ENCODE measurements at regions not wholly inside any gene's neighbourhood (a gene's known extent, or its start where the extent isn't known, plus 50 kb on each side); places are given as distances from the start of the nearest gene placed in this dataset.

DNA sequence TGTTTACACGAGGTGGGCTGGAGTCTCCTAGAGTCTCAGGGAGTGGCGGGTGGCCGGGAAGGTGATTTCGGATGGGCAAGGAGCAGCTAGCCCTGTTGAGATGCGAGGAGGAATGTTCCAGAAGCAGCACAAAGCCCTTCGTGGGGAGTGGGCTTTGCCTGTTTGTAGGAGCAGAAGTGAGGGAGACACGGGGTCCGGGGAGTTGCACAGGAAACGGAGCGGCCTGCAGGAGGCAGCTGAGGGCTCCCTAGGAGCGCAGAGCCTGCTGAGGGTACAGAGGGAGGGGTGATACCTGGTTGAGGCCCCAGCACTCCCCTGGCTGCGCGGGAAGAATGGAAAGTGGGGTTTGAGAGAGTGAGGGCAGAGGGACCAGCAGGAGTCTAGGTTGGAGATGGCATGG is 847.2 kb downstream of the TBC1D22A start:
- DNase-seq (ENCODE audit: low read depth in 2 of 2), result no peak

DNA sequence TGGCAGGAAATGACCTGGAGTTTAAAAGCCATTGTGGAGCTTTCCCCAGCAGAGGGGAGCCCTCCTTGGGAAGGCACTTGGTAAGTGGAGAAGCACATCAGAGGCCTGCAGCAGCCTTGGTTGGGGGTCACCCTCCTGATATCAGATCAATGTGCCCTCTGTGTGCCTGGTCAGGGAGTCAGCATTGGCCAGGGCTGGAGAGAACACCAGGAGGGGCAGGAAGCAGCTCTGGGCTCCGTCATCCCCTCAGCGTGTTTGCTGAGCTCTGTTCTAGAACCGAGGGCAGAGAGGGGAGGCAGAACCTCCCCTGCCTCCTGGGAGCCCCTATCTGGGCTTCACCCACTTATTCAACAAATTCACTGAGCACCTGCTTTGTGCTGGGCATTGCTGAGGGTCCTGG is 846.0 kb downstream of the TBC1D22A start:
- no peak for DNase-seq (ENCODE audit: low read depth in 2 of 2)

DNA sequence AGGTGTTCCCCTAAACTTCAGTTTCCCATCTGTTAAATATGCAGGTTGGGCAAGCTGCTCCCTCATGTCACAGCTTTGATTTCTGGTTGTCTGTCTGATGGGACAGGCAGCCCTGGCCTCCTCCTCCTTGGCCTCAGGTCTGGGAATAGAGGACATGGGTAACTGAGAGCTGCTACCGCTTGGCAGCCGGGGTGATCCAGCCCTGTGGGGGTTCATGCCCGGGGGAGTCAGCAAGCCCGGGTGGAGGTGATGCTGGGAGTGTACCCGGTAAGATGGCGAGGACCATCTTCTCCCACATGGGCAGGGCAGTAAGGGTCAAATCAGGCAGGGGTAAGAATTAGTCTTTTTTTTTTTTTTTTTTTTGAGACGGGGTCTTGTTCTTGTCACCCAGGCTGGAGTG is 845.0 kb downstream of the TBC1D22A start:
- no peak for DNase-seq (ENCODE audit: low read depth in 2 of 2)

DNA sequence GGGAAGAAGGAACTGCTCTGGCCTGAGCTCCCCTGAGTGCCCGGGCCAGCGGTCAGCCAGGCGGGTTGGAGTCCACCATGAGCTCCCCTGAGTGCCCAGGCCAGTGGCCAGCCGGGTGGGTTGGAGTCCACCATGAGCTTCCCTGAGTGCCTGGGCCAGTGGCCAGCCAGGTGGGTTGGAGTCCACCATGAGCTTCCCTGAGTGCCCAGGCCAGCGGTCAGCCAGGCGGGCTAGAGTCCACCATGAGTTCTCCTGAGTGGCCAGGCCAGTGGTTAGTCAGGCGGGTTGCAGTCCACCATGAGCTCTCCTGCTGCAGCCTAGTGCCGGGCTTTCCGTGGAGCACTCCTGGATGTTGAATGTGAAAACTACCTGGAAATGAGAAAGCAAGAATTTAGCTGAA is 844.0 kb downstream of the TBC1D22A start:
- no peak for DNase-seq (ENCODE audit: low read depth in 2 of 2)

DNA sequence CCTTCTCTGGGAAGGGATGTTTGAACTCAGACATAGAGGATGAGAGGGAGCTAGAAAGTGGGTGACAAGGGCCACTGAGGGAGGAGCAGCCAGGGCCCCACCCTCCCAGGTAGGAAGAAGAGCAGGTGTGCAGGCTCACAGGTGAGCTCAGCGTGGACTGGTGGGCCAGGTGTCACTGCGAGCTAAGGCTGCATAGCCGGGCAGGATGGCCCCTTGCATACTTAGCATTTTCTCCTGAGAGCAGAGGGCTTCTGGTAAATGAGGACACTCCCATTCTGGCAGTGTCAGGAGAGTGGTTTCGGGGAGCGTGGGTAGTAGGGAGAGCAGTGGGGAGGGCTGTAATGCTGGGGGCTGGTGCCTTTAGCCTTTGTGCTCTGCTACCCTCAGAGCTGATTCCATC is 843.4 kb downstream of the TBC1D22A start:
- DNase-seq (ENCODE audit: low read depth in 2 of 2), result no peak

DNA sequence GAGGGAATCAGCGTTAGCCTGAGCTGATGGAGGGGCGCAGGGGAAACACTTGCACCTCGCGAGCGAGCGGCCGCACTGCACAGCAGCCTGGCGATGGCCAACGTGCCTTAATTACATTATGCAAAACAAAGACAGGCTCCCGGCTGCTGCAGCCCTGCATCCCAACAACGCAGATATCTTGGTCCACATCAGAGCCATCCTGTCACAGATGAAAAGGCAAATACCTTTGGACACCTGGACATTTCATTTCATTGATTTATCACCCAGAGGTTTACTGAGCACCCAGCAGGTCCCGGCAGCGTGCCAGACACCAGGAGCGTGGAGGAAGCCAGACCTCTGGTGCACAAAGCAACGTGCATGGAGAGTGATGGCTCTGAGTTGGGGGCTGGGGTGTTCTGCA is 843.0 kb downstream of the TBC1D22A start:
- DNase-seq (ENCODE audit: low read depth in 2 of 2), result no peak

GRCh38 chr22:47604563-47604962 is 842.1 kb downstream of the TBC1D22A start:
- DNase-seq (ENCODE audit: low read depth in 2 of 2), result no peak

DNA sequence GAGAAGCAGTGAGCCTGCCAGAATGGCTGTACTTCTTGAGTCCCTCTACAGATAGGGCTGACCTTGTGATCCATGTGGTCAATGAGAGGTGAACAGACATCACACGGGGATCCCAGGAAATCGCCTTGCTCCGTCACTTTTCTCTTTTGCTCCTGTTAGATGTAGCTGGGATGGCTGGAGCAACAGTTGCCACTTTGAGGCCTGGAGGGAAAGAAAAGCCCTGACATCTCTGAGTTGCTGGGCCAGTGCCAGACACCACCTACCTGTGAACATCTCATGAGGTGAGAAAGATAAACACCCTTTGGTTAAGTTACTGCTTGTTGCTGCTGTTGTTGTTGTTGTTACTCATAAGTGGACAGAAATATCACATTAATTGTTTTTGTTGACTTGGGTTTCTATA is 840.3 kb downstream of the TBC1D22A start:
- DNase-seq (ENCODE audit: low read depth in 2 of 2), result no peak

DNA sequence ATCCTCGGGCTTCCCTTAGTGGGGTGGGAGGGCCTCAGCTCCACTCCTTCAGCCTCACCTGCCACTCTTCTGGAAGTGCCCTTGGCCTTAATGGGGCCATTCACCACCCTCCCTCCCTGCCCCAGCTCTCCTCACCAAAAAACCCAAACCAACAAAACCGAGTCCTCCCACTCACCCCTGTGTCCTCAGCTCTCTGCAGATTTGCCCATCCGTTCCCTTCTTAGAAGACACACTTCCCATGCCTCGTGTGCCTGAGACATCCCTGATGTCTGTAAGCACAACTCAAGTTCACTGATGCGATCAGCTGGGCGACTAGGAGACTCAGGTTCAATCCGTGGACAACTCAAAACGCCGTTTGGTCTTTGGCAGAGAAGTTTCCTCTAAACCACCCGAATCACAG is 839.2 kb downstream of the TBC1D22A start:
- DNase-seq (ENCODE audit: low read depth in 2 of 2), result no peak

DNA sequence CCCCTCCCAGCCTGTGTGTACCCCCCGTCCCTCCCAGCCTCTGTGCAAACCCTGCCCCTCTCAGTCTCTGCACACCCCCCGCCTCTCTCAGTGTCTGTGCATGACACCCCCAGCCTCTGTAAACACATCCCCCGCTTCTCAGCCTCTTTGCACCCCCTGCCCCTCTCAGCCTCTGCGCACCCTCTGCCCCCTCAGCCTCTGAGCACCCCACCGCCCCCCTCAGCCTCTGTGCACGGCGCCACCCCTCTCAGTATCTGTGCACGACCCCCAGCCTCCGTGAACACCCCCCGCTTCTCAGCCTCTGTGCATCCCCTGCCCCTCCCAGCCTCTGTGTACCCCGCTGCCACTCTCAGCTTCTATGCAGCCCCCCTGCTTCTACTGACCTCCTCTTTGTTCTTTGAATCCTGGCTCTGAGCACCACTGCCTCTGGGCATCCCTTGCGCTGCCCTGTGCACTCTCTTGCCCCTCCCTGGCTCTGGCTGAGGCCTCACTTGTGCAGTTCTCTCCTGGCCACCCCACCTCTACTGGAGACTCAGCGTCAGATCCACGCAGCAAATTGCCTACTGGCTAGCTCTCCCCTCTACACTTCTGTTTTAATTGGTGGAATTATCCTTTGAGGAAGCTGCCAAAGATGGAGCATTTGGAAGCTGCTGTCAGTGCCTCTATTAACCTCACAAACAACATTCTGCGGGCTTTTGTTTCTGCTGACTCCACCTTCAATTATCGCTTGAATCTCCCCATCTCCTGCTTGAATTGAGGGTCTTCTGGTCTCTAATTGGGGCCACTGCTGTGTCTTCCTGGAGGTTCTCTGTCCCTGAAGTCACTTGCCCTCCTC is 838.6 kb downstream of the TBC1D22A start:
- no peak for DNase-seq (ENCODE audit: low read depth in 2 of 2)

- no peak for DNase-seq (ENCODE audit: low read depth in 2 of 2)
Observed at GRCh38 chr22:47600281-47600680, 837.8 kb downstream of the TBC1D22A start.

GRCh38 chr22:47599753-47600152 is 837.3 kb downstream of the TBC1D22A start:
- no peak for DNase-seq (ENCODE audit: low read depth in 2 of 2)

- DNase-seq (ENCODE audit: low read depth in 2 of 2), result no peak
Observed at GRCh38 chr22:47598864-47599263, 836.4 kb downstream of the TBC1D22A start.

DNA sequence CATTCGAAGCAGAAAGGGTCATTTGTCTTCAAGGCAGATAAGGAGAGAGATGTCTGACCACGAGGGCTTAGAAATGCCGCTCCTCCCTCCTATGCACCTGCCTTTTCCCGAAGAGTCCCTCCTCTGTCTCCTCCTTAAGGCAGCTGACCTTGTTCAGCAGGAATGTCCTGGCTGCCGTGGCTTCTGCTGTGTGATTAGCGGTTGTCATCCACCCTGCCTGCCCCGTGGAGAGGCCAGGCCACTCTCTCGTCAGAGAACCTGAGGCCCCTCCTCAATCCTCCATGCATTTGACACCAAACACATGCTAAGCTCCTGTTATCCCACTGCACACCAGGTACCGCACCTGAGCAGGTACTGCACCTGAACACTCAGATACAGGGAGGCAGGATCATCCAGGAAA is 834.6 kb downstream of the TBC1D22A start:
- DNase-seq (ENCODE audit: low read depth in 2 of 2), result no peak

GRCh38 chr22:47596176-47596690 is 833.8 kb downstream of the TBC1D22A start:
- no peak for DNase-seq (ENCODE audit: low read depth in 2 of 2)

DNA sequence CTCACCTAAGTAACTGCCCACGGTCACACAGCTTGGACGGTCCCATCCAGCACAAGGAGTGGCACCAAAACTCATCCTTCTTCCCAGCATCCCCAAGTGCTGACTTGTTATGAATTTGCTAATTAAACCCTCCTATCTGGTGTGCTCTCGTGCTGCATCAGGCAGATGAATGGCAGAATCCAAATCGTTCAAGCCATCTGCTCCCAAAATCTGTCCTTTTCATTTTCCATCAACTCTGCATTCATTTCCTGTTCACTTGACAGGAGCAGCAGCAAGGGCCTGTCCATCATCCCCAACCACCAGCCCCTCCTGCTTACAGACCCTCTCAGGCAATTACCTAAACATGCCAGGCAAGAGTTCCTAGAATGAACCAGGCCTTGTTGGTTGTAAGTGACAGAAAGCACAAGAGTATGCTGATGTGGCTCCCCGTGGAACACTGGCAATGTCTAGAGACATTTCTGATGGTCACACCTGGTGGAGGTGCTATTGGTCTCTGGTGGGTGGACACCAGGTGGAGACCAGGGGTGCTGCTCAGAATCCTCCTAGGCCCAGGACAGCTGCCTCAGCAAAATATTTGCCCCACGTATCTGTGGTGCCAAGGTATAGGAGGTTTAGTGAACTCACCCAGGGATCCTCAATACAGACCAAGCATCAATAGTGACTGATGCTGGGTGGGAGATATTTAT is 832.5 kb downstream of the TBC1D22A start:
- DNase-seq (ENCODE audit: low read depth in 2 of 2), result no peak

DNA sequence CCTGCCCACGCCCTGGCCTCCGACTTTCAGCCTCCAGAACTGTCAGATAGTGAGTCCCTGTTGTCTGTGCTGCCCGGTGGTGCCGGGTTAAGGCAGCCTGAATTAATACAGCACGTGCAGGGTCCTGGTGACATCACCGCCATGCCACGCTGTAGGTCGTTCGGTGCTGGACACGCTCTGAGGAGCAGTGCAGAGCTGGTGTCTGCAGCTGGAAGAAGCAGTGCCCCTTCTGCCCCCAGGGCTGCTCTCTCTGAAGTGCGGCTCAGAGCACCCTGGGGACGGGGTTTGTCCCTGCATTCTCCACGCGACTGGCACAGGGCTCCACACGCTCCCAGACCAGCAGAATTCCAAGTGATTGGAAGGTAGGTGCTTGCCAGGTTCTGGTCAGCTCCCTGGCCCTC is 831.5 kb downstream of the TBC1D22A start:
- DNase-seq (ENCODE audit: low read depth in 2 of 2), result no peak

- no peak for DNase-seq (ENCODE audit: low read depth in 2 of 2)
Observed at GRCh38 chr22:47593291-47593690, 830.8 kb downstream of the TBC1D22A start.

DNA sequence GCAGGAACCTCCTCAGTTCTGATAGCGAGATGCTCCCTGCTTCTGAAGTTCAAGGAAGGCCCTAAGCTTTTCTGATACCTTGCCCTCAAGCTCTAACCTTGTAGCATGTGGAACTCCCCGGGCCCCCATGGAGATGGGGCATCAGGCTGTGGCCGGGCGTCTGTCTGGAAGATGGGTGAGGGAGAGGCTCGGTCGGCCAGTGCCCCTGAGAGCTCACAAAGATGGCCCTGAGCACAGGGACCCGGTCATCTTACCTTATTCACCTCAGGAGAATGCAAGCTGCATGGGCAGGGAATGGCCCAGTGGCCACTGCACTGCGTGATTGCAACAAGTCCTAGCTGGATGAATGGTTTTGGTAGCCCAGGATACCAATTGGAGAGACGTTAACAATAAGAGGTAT is 830.3 kb downstream of the TBC1D22A start:
- no peak for DNase-seq (ENCODE audit: low read depth in 2 of 2)

DNA sequence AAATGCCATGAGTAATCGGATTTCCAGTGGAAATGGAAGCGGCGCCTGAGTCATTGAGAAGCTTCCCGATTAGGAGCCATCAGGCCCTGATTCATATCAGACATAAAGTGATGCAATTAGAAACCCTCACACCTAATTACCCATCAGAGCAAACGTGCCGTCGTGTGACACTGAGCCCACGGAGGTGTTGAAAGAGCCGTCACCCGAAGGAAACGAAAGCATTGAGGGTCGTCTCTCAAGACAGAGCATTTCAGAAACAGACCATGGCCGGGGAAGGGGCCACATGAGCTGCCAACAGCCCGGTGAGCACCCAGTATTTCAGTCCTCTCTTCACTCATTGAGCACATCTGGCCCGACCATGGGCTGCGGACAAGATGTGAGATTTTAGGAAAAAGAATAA is 829.3 kb downstream of the TBC1D22A start:
- no peak for DNase-seq (ENCODE audit: low read depth in 2 of 2)

- DNase-seq (ENCODE audit: low read depth in 2 of 2), result no peak
Observed at GRCh38 chr22:47591016-47591415, 828.6 kb downstream of the TBC1D22A start.

- DNase-seq (ENCODE audit: low read depth in 2 of 2), result no peak
Observed at GRCh38 chr22:47589271-47590250, 827.1 kb downstream of the TBC1D22A start.
